AG09309 (cell line): ENCODE measurements at regions not wholly inside any gene's neighbourhood (a gene's known extent, or its start where the extent isn't known, plus 50 kb on each side); places are given as distances from the start of the nearest gene placed in this dataset.
"Not testable (repeated sequence)": the region's sequence is repeated elsewhere in the genome, so short reads cannot be mapped to it uniquely, and the experiment has no call there.

ENCODE experiments used
- DNase-seq: peaks from one replicate; pipeline ENCODE4 v3.0.0-alpha.2; 2010; ENCODE audit warnings: low read depth
- H3K4me3 ChIP-seq: 2 replicates; pipeline ENCODE4 v1.5.1; 2011; ENCODE audit warnings: mild to moderate bottlenecking, low read depth, low read length, moderate library complexity; ENCODE audit not compliant: control insufficient read depth
- CTCF ChIP-seq: IDR thresholded peaks from 2 replicates; pipeline ENCODE4 v1.5.1; 2011; ENCODE audit warnings: mild to moderate bottlenecking, low read depth, low read length, inconsistent platforms; ENCODE audit not compliant: insufficient read depth, control insufficient read depth; ENCODE audit errors: missing control alignments

GRCh38 chr17:43315369-43315768 is 81.6 kb upstream of the RNU2-1 start:
- TF ChIP-seq CTCF = no peak
- H3K4me3 ChIP-seq = no peak overlapping the region
- no peak for DNase-seq

GRCh38 chr17:43314611-43315011 is 80.8 kb upstream of the RNU2-1 start:
- no peak overlapping the region for H3K4me3 ChIP-seq
- no peak for TF ChIP-seq CTCF
- DNase-seq = no peak

GRCh38 chr17:43312011-43312410 is 78.2 kb upstream of the RNU2-1 start:
- no peak for DNase-seq
- H3K4me3 ChIP-seq = no peak overlapping the region
- no peak for TF ChIP-seq CTCF

GRCh38 chr17:43309505-43310332 is 75.9 kb upstream of the RNU2-1 start:
- TF ChIP-seq CTCF = no peak
- H3K4me3 ChIP-seq = no peak overlapping the region
- DNase-seq = no peak

- TF ChIP-seq CTCF = no peak
- H3K4me3 ChIP-seq = no peak overlapping the region
- DNase-seq = no peak
Measured at GRCh38 chr17:43308999-43309398, 75.2 kb upstream of the RNU2-1 start.

- not testable (repeated sequence) for DNase-seq, H3K4me3 ChIP-seq
Measured at GRCh38 chr17:43304792-43305191, 71.0 kb upstream of the RNU2-1 start.

GRCh38 chr17:43303049-43303448 is 69.3 kb upstream of the RNU2-1 start:
- not testable (repeated sequence) for DNase-seq, H3K4me3 ChIP-seq

GRCh38 chr17:43299300-43300076 is 65.7 kb upstream of the RNU2-1 start:
- DNase-seq, H3K4me3 ChIP-seq: not testable (repeated sequence)

- DNase-seq = not testable (repeated sequence)
Measured at GRCh38 chr17:43289670-43290069, 55.9 kb upstream of the RNU2-1 start.

GRCh38 chr17:43283606-43284005 is 49.8 kb upstream of the RNU2-1 start:
- H3K4me3 ChIP-seq, DNase-seq: not testable (repeated sequence)

More at GRCh38 chr17:43289670-43290069, 55.9 kb upstream of the RNU2-1 start:
- H3K4me3 ChIP-seq = not testable (repeated sequence)
